ENCODE measurements at regions not wholly inside any gene's neighbourhood (a gene's known extent, or its start where the extent isn't known, plus 50 kb on each side); places are given as distances from the start of the nearest gene placed in this dataset.

DNA sequence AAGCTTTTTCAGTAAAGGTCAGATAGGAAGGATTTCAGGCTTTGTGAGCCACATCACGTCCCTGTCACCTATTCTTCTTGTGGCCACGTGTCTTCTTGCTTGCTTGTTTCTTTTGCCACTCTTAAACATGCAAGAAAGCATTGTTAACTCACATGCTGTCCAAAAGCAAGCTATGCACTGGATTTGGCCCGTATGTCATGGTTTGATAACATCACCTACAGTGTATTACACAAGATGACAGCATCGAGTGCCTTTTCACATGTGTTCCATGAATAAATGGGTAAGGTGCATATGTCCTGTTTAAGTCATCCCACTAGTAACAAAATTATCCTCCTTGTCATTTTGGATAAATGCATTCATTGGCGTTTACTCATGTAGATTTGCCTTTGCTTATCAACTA, 468.0 kb upstream of the FAT1 start:
- no peak for TF ChIP-seq CTCF (IDR thresholded peaks at IDR 0.05; ENCODE audit: insufficient read depth, low read depth, low read length)
- ChIA-PET POLR2A (no interaction called here), CTCF (interaction anchor here (0.6 to 1.4 kb wide), 2 partner anchors 10 to 1927 kb away, joined by 3 read pairs; no protein-coding TSS in a partner anchor)

DNA sequence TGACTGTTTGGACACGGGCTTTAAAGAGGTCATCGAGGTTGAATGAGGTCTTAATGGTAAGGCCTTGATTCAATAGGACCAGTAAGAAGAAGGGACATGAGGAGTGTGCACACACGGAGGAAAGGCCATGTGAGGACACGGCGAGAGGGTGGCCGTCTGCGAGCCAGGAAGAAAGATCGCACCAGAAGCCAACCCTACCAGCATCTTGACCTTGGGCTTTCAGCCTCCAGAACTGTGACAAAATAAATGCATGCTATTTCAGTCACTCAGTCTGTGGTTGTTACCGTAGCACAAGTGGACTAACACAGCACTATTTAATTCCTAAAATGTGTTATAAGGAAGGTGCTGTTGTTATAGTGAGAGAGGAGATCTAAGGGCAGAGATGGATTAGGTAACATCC, 468.6 kb upstream of the FAT1 start:
- no peak for DNase-seq (ENCODE audit: low read depth)
- no peaks in the 10 kb centered on the region for H3K27me3 ChIP-seq (ENCODE audit: control insufficient read depth, insufficient read depth, low read length)
- H3K4me3 ChIP-seq (ENCODE audit: low read depth, low read length), result no peak overlapping the region
- CTCF ChIA-PET, result no interaction called here
- POLR2A ChIA-PET, result no interaction called here
- no peak for TF ChIP-seq CTCF (IDR thresholded peaks at IDR 0.05; ENCODE audit: insufficient read depth, low read depth, low read length)
- no peaks in the 10 kb centered on the region for H3K36me3 ChIP-seq (ENCODE audit: control insufficient read depth, insufficient read depth, low read length)

More for the DNA sequence above, 468.0 kb upstream of the FAT1 start:
- no peak for DNase-seq (ENCODE audit: low read depth)
- Histone ChIP-seq H3K4me3 (ENCODE audit: low read depth, low read length) (no peak overlapping the region), H3K36me3 (ENCODE audit: control insufficient read depth, insufficient read depth, low read length) (no peaks in the 10 kb centered on the region), H3K27me3 (ENCODE audit: control insufficient read depth, insufficient read depth, low read length) (no peaks in the 10 kb centered on the region)

- ChIA-PET CTCF (interaction anchor here (0.9 kb wide), 1 partner anchor 18 kb away, joined by 3 read pairs; no protein-coding TSS in a partner anchor), POLR2A (interaction anchor here (0.6 kb wide), 1 partner anchor 52 kb away, joined by 3 read pairs; no protein-coding TSS in a partner anchor)
- TF ChIP-seq CTCF (IDR thresholded peaks at IDR 0.05; ENCODE audit: insufficient read depth, low read depth, low read length), result no peak
- Histone ChIP-seq H3K36me3 (ENCODE audit: control insufficient read depth, insufficient read depth, low read length) (no peaks in the 10 kb centered on the region), H3K27me3 (ENCODE audit: control insufficient read depth, insufficient read depth, low read length) (no peaks in the 10 kb centered on the region), H3K4me3 (ENCODE audit: low read depth, low read length) (no peak overlapping the region)
- no peak for DNase-seq (ENCODE audit: low read depth)
These were observed 469.5 kb upstream of the FAT1 start for GRCh38 chr4:187193141-187193540.

- no peak for TF ChIP-seq CTCF (IDR thresholded peaks at IDR 0.05; ENCODE audit: insufficient read depth, low read depth, low read length)
- H3K27me3 ChIP-seq (ENCODE audit: control insufficient read depth, insufficient read depth, low read length), result no peaks in the 10 kb centered on the region
- POLR2A ChIA-PET, result no interaction called here
- H3K36me3 ChIP-seq (ENCODE audit: control insufficient read depth, insufficient read depth, low read length), result no peaks in the 10 kb centered on the region
- DNase-seq (ENCODE audit: low read depth), result no peak
- no peak overlapping the region for H3K4me3 ChIP-seq (ENCODE audit: low read depth, low read length)
- CTCF ChIA-PET, result no interaction called here
These were observed 480.8 kb upstream of the FAT1 start for GRCh38 chr4:187204389-187204918.

DNA sequence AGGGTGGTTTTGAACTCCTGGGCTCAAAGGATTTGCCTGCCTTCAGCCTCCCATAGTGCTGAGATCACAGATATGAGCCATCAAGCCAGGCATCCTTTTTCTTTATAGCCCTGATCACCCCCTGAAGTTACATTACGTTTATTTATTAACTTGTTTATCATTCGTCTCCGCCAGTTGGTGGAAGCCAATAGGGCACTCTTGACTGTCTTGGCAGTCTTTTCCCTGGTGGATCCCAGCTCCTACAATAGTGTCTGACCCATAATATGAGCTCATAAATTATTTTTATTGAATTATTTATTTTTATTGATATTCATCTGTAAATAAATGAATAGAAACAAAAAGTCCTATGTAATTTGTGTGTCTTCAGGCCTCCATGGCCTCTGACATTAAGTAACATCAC, 484.3 kb upstream of the FAT1 start:
- Histone ChIP-seq H3K27me3 (ENCODE audit: control insufficient read depth, insufficient read depth, low read length) (no peaks in the 10 kb centered on the region), H3K36me3 (ENCODE audit: control insufficient read depth, insufficient read depth, low read length) (no peaks in the 10 kb centered on the region), H3K4me3 (ENCODE audit: low read depth, low read length) (no peak overlapping the region)
- ChIA-PET CTCF (interaction anchor here (0.6 kb wide), 1 partner anchor 437 kb away, joined by 3 read pairs; no protein-coding TSS in a partner anchor), POLR2A (no interaction called here)
- no peak for TF ChIP-seq CTCF (IDR thresholded peaks at IDR 0.05; ENCODE audit: insufficient read depth, low read depth, low read length)
- DNase-seq (ENCODE audit: low read depth), result no peak

Data from BJ (cell line).